ENCODE measurements at regions not wholly inside any gene's neighbourhood (a gene's known extent, or its start where the extent isn't known, plus 50 kb on each side); places are given as distances from the start of the nearest gene placed in this dataset.

DNA sequence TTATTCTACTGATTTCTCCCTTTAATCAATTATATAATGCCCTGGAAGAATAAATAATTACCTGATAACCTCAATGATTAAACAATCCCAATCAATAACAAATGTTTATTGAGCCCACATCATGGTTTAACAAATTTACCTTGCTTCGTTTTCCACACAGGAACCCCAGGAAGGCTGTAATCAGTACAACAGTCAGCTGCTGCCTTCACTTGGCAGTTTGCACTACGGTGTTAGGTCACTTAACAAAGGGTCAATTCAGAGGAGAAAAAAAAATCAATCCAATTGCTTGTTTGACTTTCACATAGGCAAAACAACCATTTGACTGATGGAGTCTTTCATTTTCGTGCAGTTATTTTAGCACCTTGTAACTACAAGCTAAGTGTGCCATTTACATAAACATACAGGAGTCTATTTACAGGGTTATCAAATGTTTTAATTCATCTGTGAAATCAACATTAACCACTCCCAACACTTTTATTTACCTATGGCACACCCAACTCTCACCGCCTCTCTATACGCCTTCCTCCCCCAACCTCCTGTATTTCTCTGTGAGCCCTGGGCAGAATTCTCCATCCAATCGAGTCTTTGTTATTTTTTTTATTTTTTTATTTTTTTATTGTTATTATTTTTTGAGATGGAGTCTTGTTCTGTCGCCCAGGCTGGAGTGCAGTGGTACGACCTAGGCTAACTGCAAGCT lies 140.4 kb upstream of the TAB2 start:
- intact Hi-C loops (cut with micrococcal nuclease; ENCODE audit: unreplicated experiment), result no loop called here
- no peak for DNase-seq (ENCODE audit: low spot score)
- Histone ChIP-seq H3K4me3 (ENCODE audit: low read depth, low read length, poor library complexity, severe bottlenecking) (no peak overlapping the region), H3K4me1 (ENCODE audit: insufficient read depth, low read length, poor library complexity, severe bottlenecking) (no peaks in the 10 kb centered on the region), H3K27ac (ENCODE audit: low read depth, low read length, poor library complexity, severe bottlenecking) (no peak overlapping the region), H3K36me3 (ENCODE audit: insufficient read depth, low read length, poor library complexity, severe bottlenecking) (no peaks in the 10 kb centered on the region), H3K27me3 (replicated peaks; ENCODE audit: insufficient read depth, low read depth, low read length, poor library complexity) (no peaks in the 10 kb centered on the region), H3K9me3 (ENCODE audit: low read depth, low read length, poor library complexity, severe bottlenecking) (no peaks in the 10 kb centered on the region)
- CTCF ChIA-PET, result no interaction called here
- TF ChIP-seq, protein P1, sequence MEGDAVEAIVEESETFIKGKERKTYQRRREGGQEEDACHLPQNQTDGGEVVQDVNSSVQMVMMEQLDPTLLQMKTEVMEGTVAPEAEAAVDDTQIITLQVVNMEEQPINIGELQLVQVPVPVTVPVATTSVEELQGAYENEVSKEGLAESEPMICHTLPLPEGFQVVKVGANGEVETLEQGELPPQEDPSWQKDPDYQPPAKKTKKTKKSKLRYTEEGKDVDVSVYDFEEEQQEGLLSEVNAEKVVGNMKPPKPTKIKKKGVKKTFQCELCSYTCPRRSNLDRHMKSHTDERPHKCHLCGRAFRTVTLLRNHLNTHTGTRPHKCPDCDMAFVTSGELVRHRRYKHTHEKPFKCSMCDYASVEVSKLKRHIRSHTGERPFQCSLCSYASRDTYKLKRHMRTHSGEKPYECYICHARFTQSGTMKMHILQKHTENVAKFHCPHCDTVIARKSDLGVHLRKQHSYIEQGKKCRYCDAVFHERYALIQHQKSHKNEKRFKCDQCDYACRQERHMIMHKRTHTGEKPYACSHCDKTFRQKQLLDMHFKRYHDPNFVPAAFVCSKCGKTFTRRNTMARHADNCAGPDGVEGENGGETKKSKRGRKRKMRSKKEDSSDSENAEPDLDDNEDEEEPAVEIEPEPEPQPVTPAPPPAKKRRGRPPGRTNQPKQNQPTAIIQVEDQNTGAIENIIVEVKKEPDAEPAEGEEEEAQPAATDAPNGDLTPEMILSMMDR (conservative IDR thresholded peaks at IDR 0.05; ENCODE audit: low read depth, low read length), result no peak
- TF ChIP-seq EZH2 (IDR thresholded peaks at IDR 0.05; ENCODE audit: borderline replicate concordance, low read depth, low read length, poor library complexity, severe bottlenecking), result no peak
- no TSS peak for BruUV-seq (replicated peaks)
- POLR2A ChIA-PET (ENCODE audit: low non-redundant PET), result no interaction called here

DNA sequence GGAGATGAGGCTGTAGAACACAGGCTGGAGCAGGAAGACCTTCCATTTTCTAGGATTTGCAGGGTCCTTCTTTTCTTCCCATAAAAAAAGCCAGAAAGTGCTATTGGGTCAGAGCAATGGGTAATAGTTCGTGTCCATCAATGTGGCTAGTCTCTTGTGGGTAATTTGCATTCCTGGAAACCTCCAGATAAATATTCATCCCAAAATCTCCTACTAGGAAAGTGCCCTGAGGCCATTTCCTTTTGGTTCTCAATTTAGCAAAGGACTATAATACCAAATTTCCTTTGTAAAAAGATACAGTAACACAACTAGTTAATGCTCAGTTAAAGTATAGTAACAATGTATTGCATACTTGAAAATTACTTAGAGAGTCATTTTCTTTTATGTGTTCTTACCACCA lies 138.1 kb upstream of the TAB2 start:
- DNase-seq (ENCODE audit: low spot score), result no peak
- POLR2A ChIA-PET (ENCODE audit: low non-redundant PET), result no interaction called here
- Histone ChIP-seq H3K4me3 (ENCODE audit: low read depth, low read length, poor library complexity, severe bottlenecking) (no peak overlapping the region), H3K9me3 (ENCODE audit: low read depth, low read length, poor library complexity, severe bottlenecking) (no peaks in the 10 kb centered on the region), H3K27me3 (replicated peaks; ENCODE audit: insufficient read depth, low read depth, low read length, poor library complexity) (no peaks in the 10 kb centered on the region), H3K27ac (ENCODE audit: low read depth, low read length, poor library complexity, severe bottlenecking) (no peak overlapping the region), H3K4me1 (ENCODE audit: insufficient read depth, low read length, poor library complexity, severe bottlenecking) (no peaks in the 10 kb centered on the region), H3K36me3 (ENCODE audit: insufficient read depth, low read length, poor library complexity, severe bottlenecking) (no peaks in the 10 kb centered on the region)
- intact Hi-C loops (cut with micrococcal nuclease; ENCODE audit: unreplicated experiment), result no loop called here
- CTCF ChIA-PET, result no interaction called here
- TF ChIP-seq, protein P1 (conservative IDR thresholded peaks at IDR 0.05; ENCODE audit: low read depth, low read length), result no peak
- no peak for TF ChIP-seq EZH2 (IDR thresholded peaks at IDR 0.05; ENCODE audit: borderline replicate concordance, low read depth, low read length, poor library complexity, severe bottlenecking)
- no TSS peak for BruUV-seq (replicated peaks)

DNA sequence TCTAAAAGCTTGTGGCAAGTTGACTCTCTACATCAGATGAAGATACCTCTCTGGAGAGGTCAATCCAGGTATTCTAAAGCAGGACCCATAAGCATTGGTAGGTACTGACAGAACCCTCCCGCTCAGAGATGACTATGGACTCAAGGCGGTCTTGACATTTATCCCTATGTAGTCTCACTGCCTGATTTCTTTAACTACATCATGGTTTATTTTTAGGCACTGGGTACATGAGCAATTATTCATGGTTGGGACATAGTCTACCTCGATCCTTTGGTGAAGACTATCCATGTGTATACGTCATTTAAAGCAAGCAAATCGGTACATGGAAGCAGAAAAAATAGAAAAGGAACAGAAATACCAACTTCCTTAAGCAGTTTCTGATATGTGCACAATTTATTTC lies 136.2 kb upstream of the TAB2 start:
- Histone ChIP-seq H3K27ac (ENCODE audit: low read depth, low read length, poor library complexity, severe bottlenecking) (no peak overlapping the region), H3K4me1 (ENCODE audit: insufficient read depth, low read length, poor library complexity, severe bottlenecking) (no peaks in the 10 kb centered on the region), H3K4me3 (ENCODE audit: low read depth, low read length, poor library complexity, severe bottlenecking) (no peak overlapping the region), H3K36me3 (ENCODE audit: insufficient read depth, low read length, poor library complexity, severe bottlenecking) (no peaks in the 10 kb centered on the region), H3K9me3 (ENCODE audit: low read depth, low read length, poor library complexity, severe bottlenecking) (no peaks in the 10 kb centered on the region), H3K27me3 (replicated peaks; ENCODE audit: insufficient read depth, low read depth, low read length, poor library complexity) (no peaks in the 10 kb centered on the region)
- DNase-seq (ENCODE audit: low spot score), result no peak
- TF ChIP-seq EZH2 (IDR thresholded peaks at IDR 0.05; ENCODE audit: borderline replicate concordance, low read depth, low read length, poor library complexity, severe bottlenecking), result no peak
- TF ChIP-seq, protein P1 (conservative IDR thresholded peaks at IDR 0.05; ENCODE audit: low read depth, low read length), result no peak
- intact Hi-C loops (cut with micrococcal nuclease; ENCODE audit: unreplicated experiment), result no loop called here
- POLR2A ChIA-PET (ENCODE audit: low non-redundant PET), result no interaction called here
- CTCF ChIA-PET, result no interaction called here
- BruUV-seq (replicated peaks), result no TSS peak
